ENCODE measurements at regions not wholly inside any gene's neighbourhood (a gene's known extent, or its start where the extent isn't known, plus 50 kb on each side); places are given as distances from the start of the nearest gene placed in this dataset.
"Not testable (repeated sequence)": the region's sequence is repeated elsewhere in the genome, so short reads cannot be mapped to it uniquely, and the experiment has no call there.

DNA sequence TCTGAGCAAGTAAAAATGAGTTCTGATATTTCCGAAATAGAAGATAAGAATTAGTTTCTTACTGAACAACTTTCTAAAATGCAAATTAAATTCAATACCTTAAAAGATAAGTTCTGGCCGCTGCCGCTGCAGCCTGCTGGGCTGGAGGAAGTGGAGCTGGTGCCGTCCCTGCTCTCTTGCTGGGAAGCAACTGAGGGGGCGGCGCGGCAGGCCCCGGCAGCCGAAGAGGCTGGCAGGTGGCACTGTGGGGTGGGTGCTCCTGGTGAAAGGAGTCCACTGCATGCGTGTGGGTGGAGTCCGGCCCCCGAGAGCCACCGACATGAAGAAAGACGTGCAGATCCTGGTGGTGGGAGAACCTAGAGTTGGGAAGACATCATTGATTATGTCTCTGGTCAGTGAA, 89.5 kb upstream of the ZNF519 start:
- H3K9ac ChIP-seq, result no peak overlapping the region
- Mint-ChIP-seq H3K9me3 (peaks cover 22% of the 10 kb centered on the region), H3K27ac (no peak overlapping the region), H3K4me3 (no peak overlapping the region), H3K36me3 (no peaks in the 10 kb centered on the region), H3K4me1 (no peaks in the 10 kb centered on the region), H3K27me3 (ENCODE audit: insufficient read depth, low read depth) (no peaks in the 10 kb centered on the region)
- no peaks in the 10 kb centered on the region for H3K36me3 ChIP-seq
- H3K9me3 ChIP-seq (ENCODE audit: low read depth), result peaks cover 7% of the 10 kb centered on the region
- no peak overlapping the region for H3K27ac ChIP-seq
- no peak overlapping the region for H3K4me3 ChIP-seq
- no peak overlapping the region for H3K4me2 ChIP-seq
- H3K79me2 ChIP-seq (ENCODE audit: low read depth), result no peaks in the 10 kb centered on the region
- H3K27me3 ChIP-seq, result no peaks in the 10 kb centered on the region
- H4K20me1 ChIP-seq (ENCODE audit: low read depth), result no peaks in the 10 kb centered on the region
- DNase-seq (ENCODE audit: low spot score), result no peak
- no peak overlapping the region for H2AFZ ChIP-seq (replicated peaks)
- H3K4me1 ChIP-seq, result no peaks in the 10 kb centered on the region
- TF ChIP-seq, protein P1, sequence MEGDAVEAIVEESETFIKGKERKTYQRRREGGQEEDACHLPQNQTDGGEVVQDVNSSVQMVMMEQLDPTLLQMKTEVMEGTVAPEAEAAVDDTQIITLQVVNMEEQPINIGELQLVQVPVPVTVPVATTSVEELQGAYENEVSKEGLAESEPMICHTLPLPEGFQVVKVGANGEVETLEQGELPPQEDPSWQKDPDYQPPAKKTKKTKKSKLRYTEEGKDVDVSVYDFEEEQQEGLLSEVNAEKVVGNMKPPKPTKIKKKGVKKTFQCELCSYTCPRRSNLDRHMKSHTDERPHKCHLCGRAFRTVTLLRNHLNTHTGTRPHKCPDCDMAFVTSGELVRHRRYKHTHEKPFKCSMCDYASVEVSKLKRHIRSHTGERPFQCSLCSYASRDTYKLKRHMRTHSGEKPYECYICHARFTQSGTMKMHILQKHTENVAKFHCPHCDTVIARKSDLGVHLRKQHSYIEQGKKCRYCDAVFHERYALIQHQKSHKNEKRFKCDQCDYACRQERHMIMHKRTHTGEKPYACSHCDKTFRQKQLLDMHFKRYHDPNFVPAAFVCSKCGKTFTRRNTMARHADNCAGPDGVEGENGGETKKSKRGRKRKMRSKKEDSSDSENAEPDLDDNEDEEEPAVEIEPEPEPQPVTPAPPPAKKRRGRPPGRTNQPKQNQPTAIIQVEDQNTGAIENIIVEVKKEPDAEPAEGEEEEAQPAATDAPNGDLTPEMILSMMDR (IDR thresholded peaks at IDR 0.05), result no peak
- TF ChIP-seq EZH2phosphoT487 (IDR thresholded peaks at IDR 0.05), result no peak
- no peak for TF ChIP-seq EZH2 (IDR thresholded peaks at IDR 0.05)
- H3F3A ChIP-seq (ENCODE audit: low read depth), result no peaks in the 10 kb centered on the region

DNA sequence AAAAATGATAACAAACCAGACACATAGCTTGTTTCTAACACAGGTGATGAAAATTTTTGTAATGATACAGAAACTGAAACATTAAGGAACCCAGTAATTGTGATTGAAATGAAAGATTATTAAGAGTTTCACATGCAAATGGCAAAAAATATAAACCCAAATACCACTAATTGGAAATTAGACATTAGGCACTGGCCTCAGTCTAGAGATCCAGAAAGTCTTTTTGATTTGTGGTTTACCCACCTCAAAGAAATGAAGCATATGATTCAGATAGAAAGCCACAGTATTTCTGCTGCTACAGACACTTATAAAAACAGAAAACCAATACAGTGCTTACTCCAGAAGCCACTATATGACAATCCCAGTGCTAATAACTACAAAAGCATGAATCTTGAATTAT, 83.7 kb upstream of the ZNF519 start:
- H3K4me2 ChIP-seq; H3K36me3 Mint-ChIP-seq; H3K79me2 ChIP-seq (ENCODE audit: low read depth); H3K4me3 Mint-ChIP-seq; H3K9ac ChIP-seq; H3K27me3 Mint-ChIP-seq (ENCODE audit: insufficient read depth, low read depth); H3K4me1 ChIP-seq; H3K36me3 ChIP-seq; H3K27me3 ChIP-seq; DNase-seq (ENCODE audit: low spot score); H3K4me1 Mint-ChIP-seq; H3K9me3 Mint-ChIP-seq; H3K27ac Mint-ChIP-seq; H3K27ac ChIP-seq; H3K4me3 ChIP-seq; H2AFZ ChIP-seq (replicated peaks); H4K20me1 ChIP-seq (ENCODE audit: low read depth); H3F3A ChIP-seq (ENCODE audit: low read depth): not testable (repeated sequence)
- peaks cover 16% of the 10 kb centered on the region for H3K9me3 ChIP-seq (ENCODE audit: low read depth)

DNA sequence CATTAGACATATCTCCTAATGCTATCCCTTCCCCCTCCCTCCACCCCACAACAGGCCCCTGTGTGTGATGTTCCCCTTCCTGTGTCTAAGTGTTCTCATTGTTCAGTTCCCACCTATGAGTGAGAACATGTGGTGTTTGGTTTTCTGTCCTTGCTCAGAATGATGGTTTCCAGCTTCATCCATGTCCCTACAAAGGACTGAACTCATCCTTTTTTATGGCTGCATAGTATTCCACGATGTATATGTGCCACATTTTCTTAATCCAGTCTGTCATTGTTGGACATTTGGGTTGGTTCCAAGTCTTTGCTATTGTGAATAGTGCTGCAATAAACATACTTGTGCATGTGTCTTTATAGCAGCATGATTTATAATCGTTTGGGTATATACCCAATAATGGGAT, 71.2 kb upstream of the ZNF519 start:
- H3K79me2 ChIP-seq (ENCODE audit: low read depth); H3K27ac ChIP-seq; DNase-seq (ENCODE audit: low spot score); H3K4me3 Mint-ChIP-seq; H3K27me3 Mint-ChIP-seq (ENCODE audit: insufficient read depth, low read depth); H3K27me3 ChIP-seq; H3K9me3 Mint-ChIP-seq; H3K4me2 ChIP-seq; H3K36me3 Mint-ChIP-seq; H2AFZ ChIP-seq (replicated peaks); H3K4me1 Mint-ChIP-seq; H3K9me3 ChIP-seq (ENCODE audit: low read depth); H3K27ac Mint-ChIP-seq; H3K9ac ChIP-seq; H3K4me1 ChIP-seq; H4K20me1 ChIP-seq (ENCODE audit: low read depth); H3K36me3 ChIP-seq; H3K4me3 ChIP-seq; H3F3A ChIP-seq (ENCODE audit: low read depth): not testable (repeated sequence)

DNA sequence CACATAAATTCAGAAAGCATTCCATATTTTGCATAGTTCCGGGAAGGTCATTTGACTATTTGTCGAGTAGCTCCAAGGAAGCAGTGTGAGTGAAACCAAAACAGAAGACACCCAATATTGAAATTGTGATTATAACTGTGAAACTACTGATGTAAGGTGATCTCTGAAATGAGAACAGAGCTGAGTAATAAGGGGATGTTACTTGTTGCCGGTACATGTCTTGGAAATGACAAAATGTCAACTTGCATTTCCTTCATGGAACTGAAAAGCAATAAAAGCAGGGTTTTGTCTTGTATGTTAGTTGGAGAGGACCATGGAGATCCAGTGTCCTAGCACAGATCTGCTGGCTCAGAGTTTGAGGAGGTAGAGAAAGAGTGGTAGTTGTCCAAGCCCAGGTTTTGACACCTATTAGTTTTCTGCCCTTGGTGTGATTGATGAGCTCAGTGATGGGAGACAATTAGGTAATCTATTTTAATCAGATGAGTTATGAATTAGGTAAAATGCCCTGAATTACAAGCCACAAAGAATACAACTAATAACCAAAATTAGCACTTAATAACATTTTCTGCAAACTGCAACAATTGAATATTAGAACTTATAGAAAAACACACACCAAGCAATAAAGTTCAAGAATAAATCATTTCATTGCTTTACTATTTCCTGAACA, 58.7 kb upstream of the ZNF519 start:
- H3F3A ChIP-seq (ENCODE audit: low read depth); H3K27ac Mint-ChIP-seq; H3K4me3 ChIP-seq; H3K9me3 ChIP-seq (ENCODE audit: low read depth); H3K36me3 Mint-ChIP-seq; H2AFZ ChIP-seq (replicated peaks); H3K4me1 Mint-ChIP-seq; H3K27me3 Mint-ChIP-seq (ENCODE audit: insufficient read depth, low read depth); DNase-seq (ENCODE audit: low spot score); H3K4me2 ChIP-seq; H3K4me3 Mint-ChIP-seq; H3K36me3 ChIP-seq; H3K9me3 Mint-ChIP-seq; H3K79me2 ChIP-seq (ENCODE audit: low read depth); H3K9ac ChIP-seq; H3K4me1 ChIP-seq; H3K27me3 ChIP-seq; H4K20me1 ChIP-seq (ENCODE audit: low read depth); H3K27ac ChIP-seq: not testable (repeated sequence)

DNA sequence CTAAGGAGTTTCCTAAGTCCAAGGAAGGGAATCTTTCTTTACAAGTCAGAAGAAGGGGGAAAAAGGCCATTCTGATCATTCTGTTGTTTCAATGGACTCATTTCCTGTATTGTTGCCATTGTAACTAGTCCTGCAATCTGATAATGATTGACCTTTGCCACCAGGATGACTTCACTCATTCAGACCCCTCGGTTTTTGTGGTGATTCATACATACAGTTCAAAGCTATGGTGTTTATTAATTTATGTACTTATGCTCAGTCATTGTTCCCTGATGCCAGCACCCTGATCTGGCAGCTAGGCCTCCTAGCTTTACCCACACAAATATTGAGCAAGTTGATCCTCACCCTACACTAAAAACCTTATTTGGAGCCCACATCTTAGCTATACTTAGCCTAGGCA, 57.6 kb upstream of the ZNF519 start:
- no peaks in the 10 kb centered on the region for H3K79me2 ChIP-seq (ENCODE audit: low read depth)
- Mint-ChIP-seq H3K4me3 (no peak overlapping the region), H3K27me3 (ENCODE audit: insufficient read depth, low read depth) (no peaks in the 10 kb centered on the region), H3K36me3 (no peaks in the 10 kb centered on the region), H3K9me3 (no peaks in the 10 kb centered on the region), H3K27ac (no peak overlapping the region), H3K4me1 (no peaks in the 10 kb centered on the region)
- H3K36me3 ChIP-seq, result no peaks in the 10 kb centered on the region
- no peak overlapping the region for H2AFZ ChIP-seq (replicated peaks)
- no peaks in the 10 kb centered on the region for H3K27me3 ChIP-seq
- no peak for DNase-seq (ENCODE audit: low spot score)
- no peak overlapping the region for H3K4me2 ChIP-seq
- H3F3A ChIP-seq (ENCODE audit: low read depth), result no peaks in the 10 kb centered on the region
- H3K4me1 ChIP-seq, result no peaks in the 10 kb centered on the region
- no peaks in the 10 kb centered on the region for H4K20me1 ChIP-seq (ENCODE audit: low read depth)
- no peak for TF ChIP-seq EZH2 (IDR thresholded peaks at IDR 0.05)
- TF ChIP-seq, protein P1 (IDR thresholded peaks at IDR 0.05), result no peak
- TF ChIP-seq EZH2phosphoT487 (IDR thresholded peaks at IDR 0.05), result no peak
- no peak overlapping the region for H3K9ac ChIP-seq
- H3K4me3 ChIP-seq, result no peak overlapping the region
- H3K27ac ChIP-seq, result no peak overlapping the region
- no peaks in the 10 kb centered on the region for H3K9me3 ChIP-seq (ENCODE audit: low read depth)

DNA sequence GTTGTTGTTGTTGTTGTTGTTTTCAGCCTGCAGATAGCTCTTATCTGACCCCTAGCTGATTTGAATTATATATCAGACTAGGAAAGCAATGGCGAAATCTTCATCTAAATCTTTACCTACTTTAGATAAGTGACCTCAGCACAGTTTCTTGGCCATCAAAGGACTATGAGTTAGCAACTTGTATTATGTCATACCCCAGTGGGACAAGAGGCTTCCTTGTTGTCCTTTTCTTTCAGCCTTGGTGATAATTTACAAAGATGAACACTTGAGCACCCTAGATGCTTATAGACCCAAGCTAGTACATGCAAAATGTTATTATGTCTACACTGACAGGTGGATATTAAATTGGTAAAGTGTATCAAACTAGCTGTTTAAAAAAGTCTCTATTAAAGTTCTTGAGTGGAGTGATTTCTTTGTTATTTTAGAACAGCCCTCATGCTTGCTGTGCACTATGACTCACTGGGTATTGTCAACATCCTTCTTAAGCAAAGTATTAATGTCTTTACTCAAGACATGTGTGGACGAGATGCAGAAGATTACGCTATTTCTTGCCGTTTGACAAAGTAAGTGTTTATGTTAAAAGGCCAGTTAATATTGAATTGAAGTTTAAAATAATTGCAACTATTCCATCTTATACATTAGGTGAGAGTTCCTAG, 56.6 kb upstream of the ZNF519 start:
- H3K27me3 Mint-ChIP-seq (ENCODE audit: insufficient read depth, low read depth); H3K27ac ChIP-seq; H3K36me3 Mint-ChIP-seq; H3K4me2 ChIP-seq; H3K4me3 Mint-ChIP-seq; H3K9me3 Mint-ChIP-seq; H3K9me3 ChIP-seq (ENCODE audit: low read depth); H3K9ac ChIP-seq; H3K4me3 ChIP-seq; H3K36me3 ChIP-seq; H3K79me2 ChIP-seq (ENCODE audit: low read depth); H2AFZ ChIP-seq (replicated peaks); H3K27me3 ChIP-seq; DNase-seq (ENCODE audit: low spot score); H3K4me1 Mint-ChIP-seq; H3K4me1 ChIP-seq; H4K20me1 ChIP-seq (ENCODE audit: low read depth); H3F3A ChIP-seq (ENCODE audit: low read depth); H3K27ac Mint-ChIP-seq: not testable (repeated sequence)
